HCT116 (cell line): ENCODE measurements at regions not wholly inside any gene's neighbourhood (a gene's known extent, or its start where the extent isn't known, plus 50 kb on each side); places are given as distances from the start of the nearest gene placed in this dataset.

Experiments
- ATAC-seq: fragments of 200-7000 bp; cut with Tn5 transposase; 2 replicates; pipeline ENCODE4 v1.9.1; 2020; ENCODE audit warnings: mild to moderate bottlenecking, moderate library complexity
- BruUV-seq: library from RNA; stranded (reverse); fragments of 400-500 nt; replicated peaks from 2 replicates; lab custom pipeline; 2021; lab: Mats Ljungman, UMichigan
- CTCF ChIA-PET: fragments of 300-600 bp; sonication (Branson Sonifier 250); formaldehyde crosslinking; loops from one replicate; lab custom pipeline; 2021; ENCODE audit warnings: antibody characterized with exemption; lab: Charles Lee
- POLR2A ChIA-PET: fragments of 300-600, 350-600 bp; sonication (Branson Sonifier 250); formaldehyde crosslinking; loops from one replicate; lab custom pipeline; 2021; ENCODE audit warnings: antibody characterized with exemption; lab: Charles Lee
- RAD21 ChIA-PET, 2 experiments: fragments of 300-600 bp; sonication (Branson Sonifier 250); formaldehyde crosslinking; loops; one replicate each; lab custom pipeline; 2023; ENCODE audit warnings: low total read pairs in 2 of 2; ENCODE audit not compliant: uncharacterized antibody in 2 of 2, unreplicated experiment in 2 of 2, low non-redundant PET in 1 of 2; lab: Charles Lee
- DNase-seq: peaks from one replicate; pipeline ENCODE4 v3.0.0-alpha.2; 2010; ENCODE audit warnings: low read depth, low spot score
- H2AFZ ChIP-seq: fragments of 200-600 bp; shearing (Covaris generic), sonication (generic); 2 replicates; pipeline ENCODE4 v1.6.1; 2017; ENCODE audit warnings: low read depth, mixed run types, mixed read lengths, antibody characterized with exemption, low read length; ENCODE audit not compliant: poor library complexity, severe bottlenecking
- H3K27ac ChIP-seq: 2 replicates; pipeline ENCODE4 v1.5.1; 2012; ENCODE audit warnings: low read depth, low read length
- H3K27me3 ChIP-seq: fragments of 200-600 bp; sonication (generic); 2 replicates; pipeline ENCODE4 v1.6.1; 2016; ENCODE audit warnings: mixed run types, low read length, mixed read lengths; ENCODE audit not compliant: insufficient read depth
- H3K36me3 ChIP-seq, 2 experiments: fragments of 200-500 bp in 1 of 2; fragments of 200-600 bp in 1 of 2; sonication (Bioruptor generic) in 1 of 2; sonication (generic) in 1 of 2; 2 replicates each; pipeline versions ENCODE4 v1.5.1 to v1.6.1; 2014 to 2016; ENCODE audit warnings: low read length in 2 of 2, inconsistent platforms in 1 of 2, mixed read lengths in 1 of 2, mixed run types in 1 of 2; ENCODE audit not compliant: insufficient read depth in 2 of 2, control insufficient read depth in 1 of 2
- H3K4me1 ChIP-seq, 2 experiments: fragments of 200-600 bp in 1 of 2; sonication (generic) in 1 of 2; 2 replicates each; pipeline versions ENCODE4 v1.5.1 to v1.6.1; 2012 to 2017; ENCODE audit warnings: low read length in 2 of 2, inconsistent platforms in 1 of 2, mild to moderate bottlenecking in 1 of 2, mixed read lengths in 1 of 2, mixed run types in 1 of 2, moderate library complexity in 1 of 2; ENCODE audit not compliant: insufficient read depth in 2 of 2, control insufficient read depth in 1 of 2
- H3K4me2 ChIP-seq: fragments of 200-600 bp; sonication (generic); 2 replicates; pipeline ENCODE4 v1.6.1; 2017; ENCODE audit warnings: mixed run types, low read length, mixed read lengths
- H3K4me3 ChIP-seq, 2 experiments: fragments of 200-600 bp in 1 of 2; sonication (generic) in 1 of 2; replicated peaks in 1 of 2; 2 replicates each; pipeline ENCODE4 v1.5.1; 2011 to 2016; ENCODE audit warnings: low read length in 2 of 2, control low read depth in 1 of 2, low read depth in 1 of 2, mild to moderate bottlenecking in 1 of 2, mixed read lengths in 1 of 2, mixed run types in 1 of 2
- H3K79me2 ChIP-seq: fragments of 200-600 bp; sonication (generic); 2 replicates; pipeline ENCODE4 v1.6.1; 2017; ENCODE audit warnings: mild to moderate bottlenecking, mixed run types, low read length, moderate library complexity, mixed read lengths; ENCODE audit not compliant: insufficient read depth
- H3K9ac ChIP-seq: fragments of 200-600 bp; sonication (generic); 2 replicates; pipeline ENCODE4 v1.6.1; 2016; ENCODE audit warnings: low read length, mixed read lengths
- H3K9me2 ChIP-seq: fragments of 200-600 bp; sonication (generic), shearing (Covaris generic); 2 replicates; pipeline ENCODE4 v1.6.1; 2017; ENCODE audit warnings: mixed run types, mild to moderate bottlenecking, moderate library complexity; ENCODE audit not compliant: insufficient read depth
- H3K9me3 ChIP-seq, 2 experiments: fragments of 200-500 bp in 1 of 2; fragments of 200-600 bp in 1 of 2; sonication (Bioruptor generic) in 1 of 2; sonication (generic) in 1 of 2; 2 replicates each; pipeline ENCODE4 v1.6.1; 2014 to 2017; ENCODE audit warnings: low read length in 2 of 2, mixed read lengths in 2 of 2, inconsistent platforms in 1 of 2, low read depth in 1 of 2, mild to moderate bottlenecking in 1 of 2, mixed run types in 1 of 2, moderate library complexity in 1 of 2; ENCODE audit not compliant: control insufficient read depth in 1 of 2, insufficient read depth in 1 of 2
- H4K20me1 ChIP-seq: fragments of 200-600 bp; sonication (generic), shearing (Covaris generic); 2 replicates; pipeline ENCODE4 v1.6.1; 2017; ENCODE audit warnings: mixed run types, mild to moderate bottlenecking, moderate library complexity; ENCODE audit not compliant: insufficient read depth
- CBX3 ChIP-seq: IDR thresholded peaks from 2 replicates; pipeline ENCODE4 v1.6.1; 2012; ENCODE audit warnings: low read depth
- REST ChIP-seq: IDR thresholded peaks from 2 replicates; pipeline ENCODE4 v1.6.1; 2012; ENCODE audit warnings: low read depth
- SP1 ChIP-seq: IDR thresholded peaks from 2 replicates; pipeline ENCODE4 v1.6.1; 2012; ENCODE audit warnings: low read depth
- TCF7L2 ChIP-seq: IDR thresholded peaks from 2 replicates; pipeline ENCODE4 v1.7.0; 2011; ENCODE audit warnings: borderline replicate concordance, inconsistent platforms; ENCODE audit not compliant: insufficient read depth, insufficient read length; ENCODE audit errors: extremely low read depth
- ZBTB33 ChIP-seq: IDR thresholded peaks from 2 replicates; pipeline ENCODE4 v1.6.1; 2011; ENCODE audit warnings: mild to moderate bottlenecking, low read length, moderate library complexity; ENCODE audit not compliant: insufficient replicate concordance; ENCODE audit errors: extremely low read depth
- intact Hi-C: fragments of 100-400 bp; cut with micrococcal nuclease; formaldehyde crosslinking; loops from 2 replicates; pipeline ENCODE4 v1.10.0; 2022

GRCh38 chr1:47622776-47623556 is 185.1 kb downstream of the FOXD2 start:
- H3K9me3 ChIP-seq: no peaks in the 10 kb centered on the region
- no peak overlapping the region for H3K4me2 ChIP-seq
- DNase-seq (no peak), ATAC-seq (no peak)
- no peaks in the 10 kb centered on the region for H4K20me1 ChIP-seq
- H3K79me2 ChIP-seq: no peaks in the 10 kb centered on the region
- intact Hi-C loops: loop anchor here (5.0 kb wide), 1 partner anchor 186 kb away; the partner anchor contains the start of gene FOXD2
- no peaks in the 10 kb centered on the region for H3K9me2 ChIP-seq
- BruUV-seq: no TSS peak
- POLR2A ChIA-PET: no interaction called here
- TF ChIP-seq REST (no peak), SP1 (no peak), CBX3 (no peak), ZBTB33 (no peak), TCF7L2 (no peak)
- H3K36me3 ChIP-seq: no peaks in the 10 kb centered on the region
- CTCF ChIA-PET: no interaction called here
- H3K4me3 ChIP-seq: no peak overlapping the region
- peaks cover 6% of the 10 kb centered on the region in 2 experiments; a peak in 2 of 4 replicates for H3K4me1 ChIP-seq
- no peak overlapping the region for H2AFZ ChIP-seq
- H3K9ac ChIP-seq: no peak overlapping the region
- RAD21 ChIA-PET: no interaction called here
- no peaks in the 10 kb centered on the region for H3K27me3 ChIP-seq
- H3K27ac ChIP-seq: no peak overlapping the region
